GM12891 (cell line): ENCODE measurements at regions not wholly inside any gene's neighbourhood (a gene's known extent, or its start where the extent isn't known, plus 50 kb on each side); places are given as distances from the start of the nearest gene placed in this dataset.

ENCODE experiments used
- POLR2A ChIP-seq: IDR thresholded peaks from 2 replicates; pipeline ENCODE4 v1.6.1; 2011; ENCODE audit warnings: low read depth, low read length, control low read depth
- POLR2AphosphoS5 ChIP-seq: IDR thresholded peaks from 2 replicates; pipeline ENCODE4 v1.6.1; 2011; ENCODE audit warnings: low read depth, low read length, control low read depth
- SPI1 ChIP-seq: IDR thresholded peaks from 2 replicates; pipeline ENCODE4 v1.6.1; 2011; ENCODE audit warnings: low read depth, low read length, control low read depth

- TF ChIP-seq POLR2AphosphoS5, result no peak
- TF ChIP-seq POLR2A, result no peak
- no peak for TF ChIP-seq SPI1
These were observed 408.9 kb downstream of the MED13L start for GRCh38 chr12:115868624-115869023.
